ENCODE measurements at regions not wholly inside any gene's neighbourhood (a gene's known extent, or its start where the extent isn't known, plus 50 kb on each side); places are given as distances from the start of the nearest gene placed in this dataset.
"Not testable (repeated sequence)": the region's sequence is repeated elsewhere in the genome, so short reads cannot be mapped to it uniquely, and the experiment has no call there.

DNA sequence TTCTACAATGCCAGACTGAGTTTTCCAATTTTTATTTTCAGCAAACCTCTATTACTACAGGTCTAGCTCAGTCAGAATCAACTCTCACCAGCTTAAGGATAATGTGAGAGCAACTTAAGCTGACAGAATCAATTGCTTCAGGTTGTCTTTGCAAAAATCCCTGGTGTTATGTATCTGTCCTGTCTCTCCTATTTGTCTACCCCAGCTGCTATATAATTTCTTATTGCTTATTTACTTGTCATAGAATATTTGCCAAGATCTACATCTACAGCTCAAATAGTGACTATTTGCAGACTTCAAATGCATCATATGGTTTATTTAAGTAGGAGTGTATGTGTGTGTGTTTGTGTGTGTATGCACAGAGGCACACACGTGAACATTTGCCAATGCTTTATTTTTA is 54.1 kb downstream of the FOXG1 start:
- ATAC-seq (no peak), DNase-seq (no peak)
- peaks cover 6% of the 10 kb centered on the region for H3K9me3 Mint-ChIP-seq (ENCODE audit: low read depth)
- no peak overlapping the region for H3K4me3 Mint-ChIP-seq
- no peaks in the 10 kb centered on the region for H3K27me3 Mint-ChIP-seq
- no peaks in the 10 kb centered on the region for H3K4me1 Mint-ChIP-seq
- H3K27ac Mint-ChIP-seq, result no peak overlapping the region
- H3K36me3 Mint-ChIP-seq (ENCODE audit: low read depth), result no peaks in the 10 kb centered on the region
- ChIA-PET POLR2A (no interaction called here), CTCF (no interaction called here)
- intact Hi-C loops (cut with DNase I, micrococcal nuclease), result no loop called here

DNA sequence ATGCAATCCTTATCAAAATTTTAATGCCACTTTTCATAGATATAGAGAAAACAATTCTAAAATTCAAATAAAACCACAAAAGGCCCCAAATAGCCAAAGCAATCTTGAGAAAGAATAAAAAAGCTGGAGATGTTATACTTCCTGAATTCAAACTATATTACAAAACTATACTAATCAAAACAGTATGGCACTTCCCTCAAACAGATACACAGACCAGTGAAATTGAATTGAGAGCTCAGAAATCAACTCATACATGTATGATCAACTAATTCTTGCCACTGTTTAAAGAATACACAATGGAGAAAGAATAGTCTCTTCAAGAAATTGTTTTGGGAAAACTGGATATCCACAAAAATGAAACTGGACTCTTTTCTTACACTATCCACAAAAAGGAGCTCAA is 55.4 kb downstream of the FOXG1 start:
- Mint-ChIP-seq H3K27me3 (no peaks in the 10 kb centered on the region), H3K36me3 (ENCODE audit: low read depth) (no peaks in the 10 kb centered on the region), H3K4me3 (no peak overlapping the region), H3K9me3 (ENCODE audit: low read depth) (peaks cover 7% of the 10 kb centered on the region), H3K27ac (no peak overlapping the region), H3K4me1 (no peaks in the 10 kb centered on the region)
- POLR2A ChIA-PET, result no interaction called here
- DNase-seq (no peak), ATAC-seq (no peak)
- intact Hi-C loops (cut with DNase I, micrococcal nuclease), result no loop called here
- CTCF ChIA-PET, result no interaction called here

- intact Hi-C loops (cut with DNase I, micrococcal nuclease), result no loop called here
- ChIA-PET CTCF (no interaction called here), POLR2A (no interaction called here)
- no peaks in the 10 kb centered on the region for H3K4me1 Mint-ChIP-seq
- H3K36me3 Mint-ChIP-seq (ENCODE audit: low read depth), result no peaks in the 10 kb centered on the region
- no peak for DNase-seq
- H3K4me3 Mint-ChIP-seq, result no peak overlapping the region
- no peak overlapping the region for H3K27ac Mint-ChIP-seq
- H3K9me3 Mint-ChIP-seq (ENCODE audit: low read depth), result peaks cover 12% of the 10 kb centered on the region
- H3K27me3 Mint-ChIP-seq, result no peaks in the 10 kb centered on the region
- ATAC-seq, result no peak
Observed at GRCh38 chr14:28823245-28823644, 56.7 kb downstream of the FOXG1 start.

- no peak overlapping the region for H3K27ac Mint-ChIP-seq
- H3K27me3 Mint-ChIP-seq, result no peaks in the 10 kb centered on the region
- ATAC-seq (no peak), DNase-seq (no peak)
- H3K36me3 Mint-ChIP-seq (ENCODE audit: low read depth), result no peaks in the 10 kb centered on the region
- no peaks in the 10 kb centered on the region for H3K4me1 Mint-ChIP-seq
- ChIA-PET CTCF (no interaction called here), POLR2A (no interaction called here)
- H3K9me3 Mint-ChIP-seq (ENCODE audit: low read depth), result peaks cover 10% of the 10 kb centered on the region
- intact Hi-C loops (cut with DNase I, micrococcal nuclease), result no loop called here
- H3K4me3 Mint-ChIP-seq, result no peak overlapping the region
Observed at GRCh38 chr14:28830115-28830534, 63.5 kb downstream of the FOXG1 start.

- intact Hi-C loops (cut with DNase I, micrococcal nuclease), result no loop called here
- Mint-ChIP-seq H3K27me3 (no peaks in the 10 kb centered on the region), H3K9me3 (ENCODE audit: low read depth) (peaks cover 10% of the 10 kb centered on the region), H3K4me1 (no peaks in the 10 kb centered on the region), H3K27ac (no peak overlapping the region), H3K4me3 (no peak overlapping the region), H3K36me3 (ENCODE audit: low read depth) (no peaks in the 10 kb centered on the region)
- CTCF ChIA-PET, result interaction anchor here (0.6 kb wide), 1 partner anchor 81 kb away, joined by 3 read pairs; no protein-coding TSS in a partner anchor
- POLR2A ChIA-PET, result no interaction called here
- peak; percentile 49 for ATAC-seq
- DNase-seq, result peak; percentile 11
Observed at GRCh38 chr14:28831126-28831525, 64.5 kb downstream of the FOXG1 start.

GRCh38 chr14:28842569-28842968 is 76.0 kb downstream of the FOXG1 start:
- DNase-seq; H3K4me3 Mint-ChIP-seq; H3K36me3 Mint-ChIP-seq (ENCODE audit: low read depth); POLR2A ChIA-PET; H3K27ac Mint-ChIP-seq; ATAC-seq; H3K27me3 Mint-ChIP-seq; intact Hi-C loops (cut with DNase I, micrococcal nuclease); CTCF ChIA-PET; H3K4me1 Mint-ChIP-seq: not testable (repeated sequence)
- H3K9me3 Mint-ChIP-seq (ENCODE audit: low read depth), result peaks cover 27% of the 10 kb centered on the region

DNA sequence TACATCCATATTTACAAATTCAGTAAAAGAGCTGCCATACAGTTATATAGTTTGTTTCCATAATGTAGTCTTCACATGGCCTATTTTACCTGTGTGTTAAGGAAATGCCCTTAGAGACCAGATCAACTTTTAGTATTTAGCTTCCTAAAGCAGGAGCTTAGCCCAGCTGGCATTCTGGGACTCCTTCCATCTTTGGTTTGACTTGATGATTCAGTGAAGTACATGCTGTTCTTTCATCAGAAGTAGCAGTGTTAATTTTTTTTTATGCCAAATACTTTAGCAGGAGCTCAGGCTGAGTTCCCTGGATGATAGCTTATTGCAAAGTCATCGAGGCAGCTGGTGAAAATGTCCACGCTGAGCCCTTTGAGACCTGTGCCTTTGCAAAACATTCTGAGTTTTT is 101.0 kb downstream of the FOXG1 start:
- no peak overlapping the region for H3K4me3 Mint-ChIP-seq
- no peaks in the 10 kb centered on the region for H3K36me3 Mint-ChIP-seq (ENCODE audit: low read depth)
- H3K9me3 Mint-ChIP-seq (ENCODE audit: low read depth), result peaks cover 12% of the 10 kb centered on the region
- intact Hi-C loops (cut with DNase I, micrococcal nuclease), result no loop called here
- CTCF ChIA-PET, result no interaction called here
- no peaks in the 10 kb centered on the region for H3K27me3 Mint-ChIP-seq
- DNase-seq, result no peak
- no peak for ATAC-seq
- no peaks in the 10 kb centered on the region for H3K4me1 Mint-ChIP-seq
- POLR2A ChIA-PET, result no interaction called here
- H3K27ac Mint-ChIP-seq, result no peak overlapping the region

DNA sequence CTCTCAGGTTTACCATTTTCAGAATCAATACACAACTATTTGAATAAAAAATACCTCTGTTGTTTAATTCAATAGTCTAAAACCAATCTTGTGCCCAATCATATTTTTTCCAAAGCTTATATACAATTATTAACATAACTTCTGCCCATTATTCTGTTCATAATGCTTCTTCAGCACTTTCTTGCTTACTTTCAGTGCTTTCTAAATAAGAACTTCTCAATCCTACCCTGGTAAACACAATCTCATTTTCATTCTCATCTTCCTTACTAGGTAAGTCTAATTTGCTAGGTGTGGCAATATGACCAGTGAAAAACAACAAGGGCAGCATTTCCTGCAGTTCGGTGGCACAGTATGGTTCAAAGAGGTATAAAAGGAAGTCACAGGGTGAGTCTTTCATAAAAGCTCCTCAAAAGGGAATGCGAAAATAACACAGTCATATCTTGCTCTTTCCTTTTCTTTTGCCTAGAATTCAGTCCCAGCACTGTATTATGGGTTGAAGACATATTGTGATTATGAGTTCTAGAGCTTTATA is 103.5 kb downstream of the FOXG1 start:
- POLR2A ChIA-PET, result no interaction called here
- no peak for DNase-seq
- no peak for ATAC-seq
- intact Hi-C loops (cut with DNase I, micrococcal nuclease), result no loop called here
- no peak overlapping the region for H3K4me3 Mint-ChIP-seq
- peaks cover 8% of the 10 kb centered on the region for H3K9me3 Mint-ChIP-seq (ENCODE audit: low read depth)
- no peaks in the 10 kb centered on the region for H3K36me3 Mint-ChIP-seq (ENCODE audit: low read depth)
- no peaks in the 10 kb centered on the region for H3K27me3 Mint-ChIP-seq
- CTCF ChIA-PET, result interaction anchor here (0.6 kb wide), 1 partner anchor 1073 kb away, joined by 3 read pairs; no protein-coding TSS in a partner anchor
- no peak overlapping the region for H3K27ac Mint-ChIP-seq
- H3K4me1 Mint-ChIP-seq, result no peaks in the 10 kb centered on the region

DNA sequence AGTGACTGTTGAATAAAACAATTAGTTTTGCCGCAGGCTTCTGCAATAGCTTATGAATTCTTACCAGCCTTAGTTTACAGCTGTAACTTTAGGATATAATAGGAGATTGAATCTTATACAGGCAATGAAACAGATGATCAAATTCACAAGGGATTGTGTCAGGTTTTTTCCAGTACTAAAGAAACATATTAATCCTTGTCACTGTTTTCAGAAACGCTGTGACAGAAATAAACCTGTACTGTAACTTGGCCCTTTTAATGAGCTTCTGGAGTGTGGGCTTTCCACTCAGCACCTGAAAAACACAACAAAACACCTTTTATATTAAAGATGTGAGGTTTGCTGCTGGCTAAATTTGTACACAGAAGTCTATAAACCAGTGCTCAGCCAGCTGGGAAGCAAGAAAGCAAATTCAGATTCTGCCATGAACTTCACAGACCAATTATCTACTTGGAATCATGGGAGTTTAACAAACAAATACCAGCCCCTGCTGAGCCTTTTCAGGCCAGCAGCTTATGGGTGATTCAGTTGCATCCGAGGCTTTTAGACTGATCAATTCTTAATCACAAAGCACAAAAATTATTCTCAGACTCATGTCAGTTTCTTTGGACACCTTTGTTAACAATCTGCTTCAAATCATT is 109.5 kb downstream of the FOXG1 start:
- intact Hi-C loops (cut with DNase I, micrococcal nuclease), result no loop called here
- Mint-ChIP-seq H3K27me3 (no peaks in the 10 kb centered on the region), H3K4me3 (no peak overlapping the region), H3K27ac (no peak overlapping the region), H3K36me3 (ENCODE audit: low read depth) (no peaks in the 10 kb centered on the region), H3K4me1 (no peaks in the 10 kb centered on the region), H3K9me3 (ENCODE audit: low read depth) (no peaks in the 10 kb centered on the region)
- ChIA-PET CTCF (interaction anchor here (0.6 to 0.9 kb wide), 2 partner anchors 55 to 482 kb away, joined by 4 read pairs; no protein-coding TSS in a partner anchor), POLR2A (no interaction called here)
- ATAC-seq (no peak), DNase-seq (no peak)

DNA sequence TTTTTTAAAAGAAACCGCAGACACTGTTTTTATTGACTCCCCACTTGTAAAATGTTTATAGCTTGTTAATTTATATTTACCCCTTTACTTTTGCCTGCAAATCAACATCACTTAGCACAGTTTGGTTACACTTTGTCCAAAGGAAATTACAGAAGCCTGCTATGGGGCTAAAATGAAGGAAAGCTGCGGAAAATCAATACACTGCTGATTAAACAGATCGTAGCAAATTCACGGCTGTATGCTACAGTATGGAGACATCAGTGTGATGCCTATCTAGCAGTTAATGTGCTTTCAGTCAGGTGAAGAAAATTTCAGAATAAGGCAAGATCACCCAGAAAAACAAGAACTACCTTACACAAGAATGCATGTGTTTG is 110.0 kb downstream of the FOXG1 start:
- H3K4me3 Mint-ChIP-seq, result no peak overlapping the region
- H3K4me1 Mint-ChIP-seq, result no peaks in the 10 kb centered on the region
- H3K27me3 Mint-ChIP-seq, result no peaks in the 10 kb centered on the region
- no peaks in the 10 kb centered on the region for H3K36me3 Mint-ChIP-seq (ENCODE audit: low read depth)
- intact Hi-C loops (cut with DNase I, micrococcal nuclease), result no loop called here
- CTCF ChIA-PET, result interaction anchor here (0.9 kb wide), 1 partner anchor 54 kb away, joined by 4 read pairs; no protein-coding TSS in a partner anchor
- no peaks in the 10 kb centered on the region for H3K9me3 Mint-ChIP-seq (ENCODE audit: low read depth)
- H3K27ac Mint-ChIP-seq, result no peak overlapping the region
- POLR2A ChIA-PET, result no interaction called here
- ATAC-seq (no peak), DNase-seq (no peak)

- intact Hi-C loops (cut with DNase I, micrococcal nuclease), result no loop called here
- Mint-ChIP-seq H3K4me3 (no peak overlapping the region), H3K9me3 (ENCODE audit: low read depth) (no peaks in the 10 kb centered on the region), H3K27me3 (no peaks in the 10 kb centered on the region), H3K27ac (no peak overlapping the region), H3K36me3 (ENCODE audit: low read depth) (no peaks in the 10 kb centered on the region), H3K4me1 (no peaks in the 10 kb centered on the region)
- ChIA-PET POLR2A (no interaction called here), CTCF (no interaction called here)
- no peak for ATAC-seq
- DNase-seq, result no peak
Observed at GRCh38 chr14:28877923-28878322, 111.3 kb downstream of the FOXG1 start.

DNA sequence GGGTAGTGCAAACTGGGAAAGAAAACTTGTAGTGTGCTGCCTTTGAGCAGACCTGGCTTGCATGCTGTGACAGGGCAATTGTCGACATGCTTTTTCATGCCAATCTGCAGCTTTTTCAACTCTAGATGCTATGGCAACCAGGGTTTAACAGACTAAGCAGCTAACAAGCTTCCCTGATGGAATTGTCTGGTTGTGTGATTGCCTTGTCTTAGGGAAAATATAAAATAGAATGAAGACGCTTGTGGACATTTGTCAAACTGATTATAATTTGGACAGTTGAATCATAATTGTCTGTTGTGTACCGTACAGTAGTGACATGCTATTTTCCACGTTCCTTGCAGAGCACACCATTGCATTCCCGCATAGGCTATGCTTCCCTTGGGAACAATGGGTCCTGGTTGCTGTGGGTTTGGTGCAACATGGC is 113.0 kb downstream of the FOXG1 start:
- POLR2A ChIA-PET, result no interaction called here
- intact Hi-C loops (cut with DNase I, micrococcal nuclease), result no loop called here
- no peaks in the 10 kb centered on the region for H3K9me3 Mint-ChIP-seq (ENCODE audit: low read depth)
- no peak overlapping the region for H3K27ac Mint-ChIP-seq
- CTCF ChIA-PET, result no interaction called here
- H3K4me3 Mint-ChIP-seq, result no peak overlapping the region
- no peaks in the 10 kb centered on the region for H3K4me1 Mint-ChIP-seq
- ATAC-seq (no peak), DNase-seq (no peak)
- H3K27me3 Mint-ChIP-seq, result no peaks in the 10 kb centered on the region
- H3K36me3 Mint-ChIP-seq (ENCODE audit: low read depth), result no peaks in the 10 kb centered on the region
